GM10248 (cell line): ENCODE measurements at regions not wholly inside any gene's neighbourhood (a gene's known extent, or its start where the extent isn't known, plus 50 kb on each side); places are given as distances from the start of the nearest gene placed in this dataset.

Experiments used
- CTCF ChIA-PET: fragments of 300-600 bp; sonication (Branson Sonifier 250); formaldehyde crosslinking; extraction: SDS; loops from one replicate; lab custom pipeline; 2021; ENCODE audit warnings: antibody characterized with exemption; lab: Yijun Ruan, JAX
- POLR2A ChIA-PET: fragments of 350-650 bp; sonication (Branson Sonifier 250); formaldehyde crosslinking; extraction: SDS; loops from one replicate; lab custom pipeline; 2020; ENCODE audit warnings: antibody characterized with exemption; lab: Yijun Ruan, JAX
- DNase-seq: peaks from one replicate; pipeline ENCODE4 v3.0.0; 2012; ENCODE audit errors: extremely low spot score
- CTCF ChIP-seq: IDR thresholded peaks from 2 replicates; pipeline ENCODE4 v1.5.1; 2012; ENCODE audit warnings: mild to moderate bottlenecking, low read depth; ENCODE audit errors: extremely low read depth, missing control alignments, control extremely low read depth

GRCh38 chr5:89580976-89581375, 698.0 kb upstream of the MEF2C start:
- DNase-seq: no peak
- no peak for TF ChIP-seq CTCF
- POLR2A ChIA-PET: no interaction called here
- CTCF ChIA-PET: interaction anchor here (1.2 kb wide), 1 partner anchor 11 kb away, joined by 3 read pairs; no protein-coding TSS in a partner anchor

DNA sequence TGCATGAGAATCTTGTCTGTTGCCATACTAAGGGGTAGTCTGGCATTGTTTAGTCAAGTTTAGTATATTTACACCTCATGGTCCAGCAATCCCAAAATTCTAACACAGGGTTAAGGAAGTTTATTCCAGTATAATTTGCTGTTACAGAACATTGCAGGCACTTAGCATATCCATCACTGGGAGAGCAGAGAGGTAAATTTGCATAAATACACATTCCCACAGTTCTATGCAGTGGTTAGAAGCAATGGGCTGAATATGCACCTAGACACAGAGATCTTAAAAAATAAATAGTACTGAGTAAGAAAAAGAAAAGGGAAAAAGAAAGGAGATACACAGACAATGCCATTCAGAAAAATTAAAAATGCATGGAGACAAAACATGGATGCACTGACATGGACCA, 692.3 kb upstream of the MEF2C start:
- ChIA-PET CTCF (no interaction called here), POLR2A (no interaction called here)
- no peak for TF ChIP-seq CTCF
- no peak for DNase-seq

DNA sequence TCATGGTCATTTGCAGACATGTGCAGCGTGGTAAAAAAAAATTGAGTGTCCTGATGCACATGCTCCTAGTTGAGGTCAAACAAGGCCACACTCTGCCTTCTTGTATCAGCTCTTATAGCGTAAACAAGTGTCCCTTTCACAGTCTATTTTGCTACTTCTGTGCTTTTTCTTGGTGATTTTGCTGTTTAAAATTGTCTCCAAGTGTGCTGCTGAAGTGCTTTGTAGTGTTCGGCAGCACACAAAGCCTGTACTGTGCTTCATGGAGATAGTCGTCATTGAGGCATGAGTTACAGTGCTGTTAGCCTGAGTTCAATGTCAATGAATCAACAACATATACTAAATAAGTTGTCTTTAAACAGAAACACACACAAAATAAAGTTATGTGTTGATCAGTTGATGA, 690.4 kb upstream of the MEF2C start:
- TF ChIP-seq CTCF: no peak
- ChIA-PET POLR2A (no interaction called here), CTCF (interaction anchor here (2.0 kb wide), 1 partner anchor 9 kb away, joined by 6 read pairs; no protein-coding TSS in a partner anchor)
- no peak for DNase-seq

DNA sequence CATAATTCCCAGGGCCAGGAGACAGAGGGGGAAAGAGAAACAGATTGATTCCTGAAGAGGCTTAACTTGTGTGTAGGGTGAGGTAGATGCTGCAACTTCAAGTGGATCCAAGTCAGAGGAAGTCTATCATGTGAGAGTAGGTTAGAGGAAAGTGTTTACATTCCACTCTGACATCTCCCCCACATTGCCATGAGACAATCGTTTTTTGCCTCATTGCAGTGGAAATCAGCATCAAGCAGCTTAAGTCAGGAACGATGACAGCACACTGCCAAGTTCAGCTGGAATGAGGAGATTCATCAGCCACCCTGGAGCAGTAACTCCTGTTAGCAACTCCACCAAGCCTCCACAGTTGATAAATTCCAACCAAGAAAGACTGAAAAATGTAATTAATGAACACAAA, 689.7 kb upstream of the MEF2C start:
- ChIA-PET POLR2A (no interaction called here), CTCF (interaction anchor here (1.1 to 2.0 kb wide), 2 partner anchors 10 to 12 kb away, joined by 3 to 6 read pairs; no protein-coding TSS in a partner anchor)
- no peak for DNase-seq
- TF ChIP-seq CTCF: no peak

GRCh38 chr5:89570557-89570956, 687.6 kb upstream of the MEF2C start:
- no peak for DNase-seq
- TF ChIP-seq CTCF: no peak
- ChIA-PET CTCF (interaction anchor here (1.2 to 2.0 kb wide), 2 partner anchors 10 to 21 kb away, joined by 3 to 15 read pairs; no protein-coding TSS in a partner anchor), POLR2A (no interaction called here)

- no peak for TF ChIP-seq CTCF
- DNase-seq: no peak
- POLR2A ChIA-PET: no interaction called here
- CTCF ChIA-PET: interaction anchor here (1.0 to 1.6 kb wide), 3 partner anchors 11 to 26 kb away, joined by 3 to 4 read pairs (median 3); no protein-coding TSS in a partner anchor
These were observed 683.4 kb upstream of the MEF2C start for GRCh38 chr5:89566340-89566739.
